ENCODE measurements at regions not wholly inside any gene's neighbourhood (a gene's known extent, or its start where the extent isn't known, plus 50 kb on each side); places are given as distances from the start of the nearest gene placed in this dataset.

GRCh38 chr14:106813477-106813823 is 1287.1 kb downstream of the TMEM121 start:
- no peak for TF ChIP-seq POLR2AphosphoS5 (IDR thresholded peaks at IDR 0.05; ENCODE audit: insufficient read depth in 1 of 2, low read depth in 1 of 2)
- TF ChIP-seq POLR2A (IDR thresholded peaks at IDR 0.05) = no peak
- no peak for TF ChIP-seq CTCF (IDR thresholded peaks at IDR 0.05)
